Left ventricle myocardium inferior (tissue), 1 donor: ENCODE measurements at regions not wholly inside any gene's neighbourhood (a gene's known extent, or its start where the extent isn't known, plus 50 kb on each side); places are given as distances from the start of the nearest gene placed in this dataset.

Source experiments
- DNase-seq: peaks from one replicate; pipeline ENCODE4 v3.0.0-alpha.2; 2020
- H3K27ac ChIP-seq: fragments of 200-600 bp; replicated peaks from 2 replicates; pipeline ENCODE4 v1.8.0; 2021
- H3K27me3 ChIP-seq: fragments of 200-600 bp; 2 replicates; pipeline ENCODE4 v1.8.0; 2021; ENCODE audit warnings: low read depth
- H3K36me3 ChIP-seq: fragments of 200-600 bp; 2 replicates; pipeline ENCODE4 v1.8.0; 2021
- H3K4me1 ChIP-seq: fragments of 200-600 bp; 2 replicates; pipeline ENCODE4 v1.8.0; 2021
- H3K4me3 ChIP-seq: fragments of 200-600 bp; 2 replicates; pipeline ENCODE4 v1.8.0; 2021; ENCODE audit warnings: mild to moderate bottlenecking, moderate library complexity
- H3K9me3 ChIP-seq: fragments of 200-600 bp; replicated peaks from 2 replicates; pipeline ENCODE4 v1.8.0; 2021
- CTCF ChIP-seq: fragments of 200-600 bp; IDR thresholded peaks from 2 replicates; pipeline ENCODE4 v1.8.0; 2021; ENCODE audit warnings: antibody characterized with exemption, mild to moderate bottlenecking, borderline replicate concordance
- intact Hi-C: fragments of 100-400 bp; cut with micrococcal nuclease; formaldehyde crosslinking; loops from one replicate; pipeline ENCODE4 v1.11.0; 2022
- donor health status: DM: no; HTN: yes; CAD: no; lungs with severe emphysema.

DNA sequence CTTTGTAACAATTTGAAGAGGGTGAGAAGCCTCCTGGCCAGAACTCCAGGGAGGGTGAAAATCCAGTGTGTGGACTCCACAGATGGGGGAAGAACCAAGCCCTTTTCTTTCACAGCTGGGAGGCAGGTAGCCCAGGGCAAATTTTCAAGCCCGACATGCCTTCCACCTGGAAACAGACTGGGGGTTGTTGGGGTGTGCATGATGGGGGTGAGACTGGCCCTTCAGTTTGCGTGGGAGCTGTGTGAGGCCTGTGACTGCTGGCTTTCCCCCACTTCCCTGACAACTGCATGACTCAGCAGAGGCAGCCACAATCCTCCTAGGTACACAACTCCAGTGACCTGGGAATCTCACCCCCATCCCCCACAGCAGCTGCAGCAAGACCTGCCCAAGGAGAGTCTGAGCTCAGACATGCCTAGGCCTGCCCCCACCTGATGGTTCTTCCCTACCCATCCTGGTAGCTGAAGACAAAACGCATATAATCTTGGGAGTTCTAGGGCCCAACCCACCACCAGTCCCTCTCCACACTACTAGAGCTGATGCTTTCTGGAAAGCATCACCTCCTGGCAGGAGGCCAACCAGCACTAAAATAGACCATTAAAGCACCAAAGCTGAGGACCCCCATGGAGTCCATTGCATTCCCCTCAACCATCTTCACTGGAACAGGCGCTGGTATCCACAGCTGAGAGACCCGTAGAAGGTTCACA is 445.4 kb downstream of the TFEC start:
- H3K27ac ChIP-seq: no peak overlapping the region
- no peaks in the 10 kb centered on the region for H3K36me3 ChIP-seq
- no peaks in the 10 kb centered on the region for H3K4me1 ChIP-seq
- H3K27me3 ChIP-seq: no peaks in the 10 kb centered on the region
- no peak for TF ChIP-seq CTCF
- H3K4me3 ChIP-seq: no peak overlapping the region
- intact Hi-C loops: no loop called here
- no peak for DNase-seq
- H3K9me3 ChIP-seq: peaks cover 4% of the 10 kb centered on the region

- H3K36me3 ChIP-seq: no peaks in the 10 kb centered on the region
- H3K4me1 ChIP-seq: no peaks in the 10 kb centered on the region
- peaks cover 4% of the 10 kb centered on the region for H3K9me3 ChIP-seq
- DNase-seq: no peak
- intact Hi-C loops: no loop called here
- no peak overlapping the region for H3K27ac ChIP-seq
- no peaks in the 10 kb centered on the region for H3K27me3 ChIP-seq
- TF ChIP-seq CTCF: no peak
- H3K4me3 ChIP-seq: no peak overlapping the region
Measured at GRCh38 chr7:115582956-115583355, 447.6 kb downstream of the TFEC start.

GRCh38 chr7:115578576-115578975 is 452.0 kb downstream of the TFEC start:
- intact Hi-C loops: no loop called here
- Histone ChIP-seq H3K4me1 (no peaks in the 10 kb centered on the region), H3K36me3 (no peaks in the 10 kb centered on the region), H3K27me3 (no peaks in the 10 kb centered on the region), H3K27ac (no peak overlapping the region), H3K4me3 (no peak overlapping the region), H3K9me3 (no peaks in the 10 kb centered on the region)
- no peak for DNase-seq
- no peak for TF ChIP-seq CTCF

DNA sequence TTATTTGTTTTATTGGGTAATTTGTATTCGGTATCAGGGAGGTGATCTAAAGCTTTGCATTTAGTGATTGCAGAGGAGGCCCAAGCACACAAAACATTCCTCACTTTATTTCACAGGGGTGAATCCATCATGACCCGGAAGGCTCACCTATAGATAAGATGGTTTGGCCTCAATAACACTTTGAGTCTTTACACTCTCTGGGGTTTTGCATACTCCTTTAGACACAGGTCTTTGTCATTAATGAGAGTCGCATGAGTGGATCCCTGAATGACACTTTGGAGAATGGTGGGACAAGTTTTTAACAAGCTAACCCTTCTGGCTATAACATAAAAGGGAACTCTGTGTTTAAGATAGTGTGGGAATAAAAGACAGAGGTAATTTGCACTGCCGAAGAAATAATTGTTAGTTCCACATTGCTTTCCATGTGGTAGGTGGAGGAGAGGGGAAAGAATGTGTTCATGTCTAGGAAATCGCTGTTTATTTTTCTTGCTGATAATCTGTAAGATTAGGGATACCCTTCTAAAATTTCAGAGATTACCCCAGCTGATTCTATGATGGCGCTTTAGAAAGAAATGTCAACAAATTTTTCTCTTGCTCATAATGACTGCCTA is 455.8 kb downstream of the TFEC start:
- Histone ChIP-seq H3K9me3 (no peaks in the 10 kb centered on the region), H3K4me1 (no peaks in the 10 kb centered on the region), H3K27ac (no peak overlapping the region), H3K27me3 (no peaks in the 10 kb centered on the region), H3K4me3 (no peak overlapping the region), H3K36me3 (no peaks in the 10 kb centered on the region)
- TF ChIP-seq CTCF: no peak
- DNase-seq: no peak
- intact Hi-C loops: no loop called here

DNA sequence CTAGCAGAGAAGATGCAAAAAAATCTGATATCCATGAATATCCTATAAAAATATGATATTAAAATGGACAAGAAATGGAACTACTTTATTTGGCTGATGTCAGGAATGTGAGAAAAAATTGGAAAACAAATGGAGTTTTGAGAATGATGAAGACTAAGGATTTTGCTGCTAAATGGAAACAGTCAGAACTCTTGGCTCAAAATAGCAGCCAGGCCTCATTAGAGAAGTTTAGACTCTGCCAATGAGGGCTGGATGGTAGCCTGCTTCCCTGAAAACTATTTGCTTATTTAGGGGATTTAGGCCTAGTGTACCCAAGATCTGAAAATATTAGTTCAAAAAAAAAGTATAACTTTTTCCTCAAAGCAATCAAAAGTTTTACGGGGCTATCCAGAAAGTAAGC is 458.5 kb downstream of the TFEC start:
- TF ChIP-seq CTCF: no peak
- intact Hi-C loops: no loop called here
- Histone ChIP-seq H3K9me3 (peaks cover 5% of the 10 kb centered on the region), H3K27ac (no peak overlapping the region), H3K36me3 (no peaks in the 10 kb centered on the region), H3K27me3 (no peaks in the 10 kb centered on the region), H3K4me1 (no peaks in the 10 kb centered on the region), H3K4me3 (no peak overlapping the region)
- DNase-seq: no peak
